ENCODE measurements at regions not wholly inside any gene's neighbourhood (a gene's known extent, or its start where the extent isn't known, plus 50 kb on each side); places are given as distances from the start of the nearest gene placed in this dataset.
"Not testable (repeated sequence)": the region's sequence is repeated elsewhere in the genome, so short reads cannot be mapped to it uniquely, and the experiment has no call there.

DNA sequence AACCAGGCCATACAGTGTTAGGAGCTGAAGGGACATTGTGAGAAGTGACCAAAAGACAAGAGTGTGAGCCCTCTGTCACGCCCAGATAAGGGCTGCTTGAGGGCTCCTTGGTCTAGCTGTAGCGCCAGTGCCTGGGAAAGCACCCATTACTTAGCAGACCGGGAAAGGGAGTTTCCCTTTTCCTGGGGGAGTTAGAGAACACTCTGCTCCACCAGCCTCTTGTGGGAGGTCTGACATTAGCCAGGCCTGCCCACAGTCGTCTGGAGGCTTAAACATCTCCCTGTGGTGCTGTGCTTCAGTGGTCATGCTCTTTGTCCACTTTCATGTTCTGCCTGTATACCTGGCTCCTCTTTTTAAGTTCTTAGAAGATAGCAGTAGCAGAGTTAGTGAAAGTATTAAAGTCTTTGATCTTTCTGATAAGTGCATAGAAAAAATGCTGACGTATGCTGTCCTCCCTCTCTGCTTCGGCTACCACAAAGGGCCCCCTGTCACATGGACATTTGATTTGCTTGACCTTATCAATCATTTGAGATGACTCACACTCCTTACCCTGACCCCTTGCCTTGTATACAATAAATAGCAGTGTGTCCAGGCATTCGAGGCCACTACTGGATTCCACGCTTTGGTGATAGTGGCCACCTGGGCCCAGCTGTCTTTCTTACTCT, 201.5 kb upstream of the ECI2 start:
- H3K79me2 ChIP-seq (ENCODE audit: insufficient read depth): no peaks in the 10 kb centered on the region
- TF ChIP-seq EZH2 (IDR thresholded peaks at IDR 0.05; ENCODE audit: insufficient read depth, poor library complexity, severe bottlenecking): no peak
- no peak for TF ChIP-seq EZH2phosphoT487 (IDR thresholded peaks at IDR 0.05; ENCODE audit: insufficient read depth, low read depth)
- in situ Hi-C loops (cut with MboI): no loop called here
- no peaks in the 10 kb centered on the region for H4K20me1 ChIP-seq (ENCODE audit: insufficient read depth)
- no peaks in the 10 kb centered on the region for H3K36me3 ChIP-seq (ENCODE audit: low read depth)
- H3K4me3 ChIP-seq: no peak overlapping the region
- WGBS, 2 experiments (ENCODE audit: low coverage in 1 of 2, low lambda C conversion rate in 2 of 2, missing lambda C conversion rate in 2 of 2): 84 to 87% methylated on average over 8 of the region's 8 CpGs
- DNase-seq: no peak
- H3K9me3 ChIP-seq (ENCODE audit: low read depth): no peaks in the 10 kb centered on the region
- H2AFZ ChIP-seq: no peak overlapping the region
- no peaks in the 10 kb centered on the region for H3K9me2 ChIP-seq (ENCODE audit: insufficient read depth)
- H3K27ac ChIP-seq: no peak overlapping the region
- no peaks in the 10 kb centered on the region for H3K27me3 ChIP-seq (replicated peaks; ENCODE audit: insufficient read depth)
- H3K9ac ChIP-seq: no peak overlapping the region
- no peaks in the 10 kb centered on the region for H3K4me1 ChIP-seq (ENCODE audit: insufficient read depth)
- no peak overlapping the region for H3K4me2 ChIP-seq (ENCODE audit: unreplicated experiment)
- H3F3A ChIP-seq (ENCODE audit: insufficient read depth): no peaks in the 10 kb centered on the region

DNA sequence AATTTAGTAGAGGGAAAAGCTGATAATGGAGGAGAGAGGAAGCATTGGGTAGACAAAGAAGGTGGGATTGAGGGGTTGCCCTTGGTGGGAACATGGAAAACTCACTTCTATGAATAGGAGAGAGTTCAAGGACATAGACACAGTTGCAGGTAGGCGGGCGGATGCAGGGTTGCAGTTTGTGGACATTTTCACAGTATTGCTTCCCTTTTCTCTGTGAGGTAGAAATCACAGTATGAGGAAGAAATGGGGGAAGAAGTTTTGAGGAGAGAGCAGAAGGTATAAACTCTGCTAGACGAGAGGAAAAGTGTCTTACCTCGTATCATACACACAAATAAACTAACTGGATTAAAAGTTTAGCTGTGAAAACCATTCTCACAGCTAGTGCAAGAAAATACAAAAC, 200.7 kb upstream of the ECI2 start:
- no peak overlapping the region for H2AFZ ChIP-seq
- TF ChIP-seq EZH2phosphoT487 (IDR thresholded peaks at IDR 0.05; ENCODE audit: insufficient read depth, low read depth) (no peak), EZH2 (IDR thresholded peaks at IDR 0.05; ENCODE audit: insufficient read depth, poor library complexity, severe bottlenecking) (no peak)
- H3K36me3 ChIP-seq (ENCODE audit: low read depth): no peaks in the 10 kb centered on the region
- H3K27ac ChIP-seq: no peak overlapping the region
- no peaks in the 10 kb centered on the region for H3K27me3 ChIP-seq (replicated peaks; ENCODE audit: insufficient read depth)
- no peak overlapping the region for H3K4me2 ChIP-seq (ENCODE audit: unreplicated experiment)
- H3K9me2 ChIP-seq (ENCODE audit: insufficient read depth): no peaks in the 10 kb centered on the region
- H3K4me1 ChIP-seq (ENCODE audit: insufficient read depth): no peaks in the 10 kb centered on the region
- H3F3A ChIP-seq (ENCODE audit: insufficient read depth): no peaks in the 10 kb centered on the region
- no peaks in the 10 kb centered on the region for H3K9me3 ChIP-seq (ENCODE audit: low read depth)
- 64 to 81% methylated on average over 4 of the region's 4 CpGs for WGBS, 2 experiments (ENCODE audit: low coverage in 1 of 2, low lambda C conversion rate in 2 of 2, missing lambda C conversion rate in 2 of 2)
- H4K20me1 ChIP-seq (ENCODE audit: insufficient read depth): no peaks in the 10 kb centered on the region
- in situ Hi-C loops (cut with MboI): no loop called here
- no peak overlapping the region for H3K4me3 ChIP-seq
- H3K9ac ChIP-seq: no peak overlapping the region
- no peak for DNase-seq
- no peaks in the 10 kb centered on the region for H3K79me2 ChIP-seq (ENCODE audit: insufficient read depth)

DNA sequence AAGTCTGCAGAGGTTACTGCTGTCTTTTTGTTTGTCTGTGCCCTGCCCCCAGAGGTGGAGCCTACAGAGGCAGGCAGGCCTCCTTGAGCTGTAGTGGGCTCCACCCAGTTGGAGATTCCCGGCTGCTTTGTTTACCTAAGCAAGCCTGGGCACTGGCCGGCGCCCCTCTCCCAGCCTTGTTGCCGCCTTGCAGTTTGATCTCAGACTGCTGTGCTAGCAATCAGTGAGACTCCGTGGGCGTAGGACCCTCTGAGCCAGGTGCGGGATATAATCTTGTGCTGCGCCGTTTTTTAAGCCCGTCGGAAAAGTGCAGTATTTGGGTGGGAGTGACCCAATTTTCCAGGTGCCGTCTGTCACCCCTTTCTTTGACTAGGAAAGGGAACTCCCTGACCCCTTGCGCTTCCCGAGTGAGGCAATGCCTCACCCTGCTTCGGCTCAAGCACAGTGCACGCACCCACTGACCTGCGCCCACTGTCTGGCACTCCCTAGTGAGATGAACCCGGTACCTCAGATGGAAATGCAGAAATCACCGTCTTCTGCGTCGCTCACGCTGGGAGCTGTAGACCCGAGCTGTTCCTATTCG, 198.9 kb upstream of the ECI2 start:
- H3K27ac ChIP-seq; H3K27me3 ChIP-seq (replicated peaks; ENCODE audit: insufficient read depth); H3K4me2 ChIP-seq (ENCODE audit: unreplicated experiment); in situ Hi-C loops (cut with MboI); H3K4me3 ChIP-seq; H3K79me2 ChIP-seq (ENCODE audit: insufficient read depth); H4K20me1 ChIP-seq (ENCODE audit: insufficient read depth); H3K36me3 ChIP-seq (ENCODE audit: low read depth); H3K9ac ChIP-seq; H3K9me3 ChIP-seq (ENCODE audit: low read depth); H3K9me2 ChIP-seq (ENCODE audit: insufficient read depth); DNase-seq; H3K4me1 ChIP-seq (ENCODE audit: insufficient read depth); H2AFZ ChIP-seq; H3F3A ChIP-seq (ENCODE audit: insufficient read depth): not testable (repeated sequence)
- 84 to 85% methylated on average over 23 to 24 of the region's 24 CpGs for WGBS, 2 experiments (ENCODE audit: low coverage in 1 of 2, low lambda C conversion rate in 2 of 2, missing lambda C conversion rate in 2 of 2)

DNA sequence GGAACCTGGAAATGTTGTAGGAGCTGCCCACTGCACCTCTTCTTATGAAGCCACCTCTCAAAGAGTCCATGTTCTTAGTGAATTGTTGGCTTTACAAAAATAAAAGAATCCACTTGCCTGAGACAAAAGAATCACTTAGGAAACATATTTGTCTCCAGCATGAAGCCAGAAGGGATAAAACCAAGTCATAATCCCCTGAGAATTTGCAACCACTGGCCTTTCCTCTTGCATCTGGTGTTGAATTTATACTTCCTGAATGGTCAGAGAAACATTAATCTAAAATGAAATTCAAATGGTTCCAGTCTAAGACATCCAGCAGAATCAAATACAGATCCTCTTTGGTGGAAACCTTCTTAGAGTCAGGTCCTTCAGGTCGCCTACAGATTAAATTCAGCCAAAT, 192.5 kb upstream of the ECI2 start:
- no peak overlapping the region for H3K9ac ChIP-seq
- whole genome bisulfite sequencing, 2 experiments (ENCODE audit: low coverage in 1 of 2, low lambda C conversion rate in 2 of 2, missing lambda C conversion rate in 2 of 2): 61 to 63% methylated on average over 1 of the region's 1 CpG
- H3K4me3 ChIP-seq: no peak overlapping the region
- TF ChIP-seq EZH2 (IDR thresholded peaks at IDR 0.05; ENCODE audit: insufficient read depth, poor library complexity, severe bottlenecking) (no peak), EZH2phosphoT487 (IDR thresholded peaks at IDR 0.05; ENCODE audit: insufficient read depth, low read depth) (no peak)
- H3K27ac ChIP-seq: no peak overlapping the region
- H3K4me2 ChIP-seq (ENCODE audit: unreplicated experiment): no peak overlapping the region
- no peaks in the 10 kb centered on the region for H3K9me3 ChIP-seq (ENCODE audit: low read depth)
- DNase-seq: no peak
- H3F3A ChIP-seq (ENCODE audit: insufficient read depth): no peaks in the 10 kb centered on the region
- no peaks in the 10 kb centered on the region for H3K9me2 ChIP-seq (ENCODE audit: insufficient read depth)
- no peaks in the 10 kb centered on the region for H3K27me3 ChIP-seq (replicated peaks; ENCODE audit: insufficient read depth)
- no peaks in the 10 kb centered on the region for H4K20me1 ChIP-seq (ENCODE audit: insufficient read depth)
- H3K79me2 ChIP-seq (ENCODE audit: insufficient read depth): no peaks in the 10 kb centered on the region
- no peaks in the 10 kb centered on the region for H3K36me3 ChIP-seq (ENCODE audit: low read depth)
- in situ Hi-C loops (cut with MboI): no loop called here
- 0 out of 2 replicates have a peak overlapping the region, but pooled peaks have one; percentile 9 for H2AFZ ChIP-seq
- H3K4me1 ChIP-seq (ENCODE audit: insufficient read depth): peaks cover 7% of the 10 kb centered on the region

DNA sequence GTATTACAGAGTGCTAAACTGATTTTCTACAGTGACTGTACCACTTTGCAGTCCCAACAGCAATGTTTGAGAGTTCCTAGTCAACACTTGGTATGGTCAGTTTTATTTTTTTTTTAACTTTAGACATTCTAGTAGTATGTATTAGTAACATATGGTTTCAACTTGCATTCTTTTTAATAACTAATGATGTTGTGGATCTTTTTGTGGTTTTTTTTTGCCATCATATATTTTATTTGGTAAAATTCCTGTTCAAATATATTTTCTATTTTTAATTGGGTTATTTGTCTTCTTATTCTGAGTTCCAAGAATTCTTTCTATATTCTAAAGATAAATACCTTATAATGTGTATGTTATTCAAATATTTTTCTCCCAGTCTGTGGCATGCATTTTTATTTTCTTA, 189.4 kb upstream of the ECI2 start:
- Histone ChIP-seq H3K4me1 (ENCODE audit: insufficient read depth) (peaks cover 33% of the 10 kb centered on the region), H3K4me2 (ENCODE audit: unreplicated experiment) (no peak overlapping the region), H3K27ac (no peak overlapping the region), H4K20me1 (ENCODE audit: insufficient read depth) (no peaks in the 10 kb centered on the region), H3K27me3 (replicated peaks; ENCODE audit: insufficient read depth) (no peaks in the 10 kb centered on the region), H3K79me2 (ENCODE audit: insufficient read depth) (no peaks in the 10 kb centered on the region), H3K9me2 (ENCODE audit: insufficient read depth) (no peaks in the 10 kb centered on the region), H3K4me3 (no peak overlapping the region), H3K9me3 (ENCODE audit: low read depth) (no peaks in the 10 kb centered on the region), H3K9ac (no peak overlapping the region), H3F3A (ENCODE audit: insufficient read depth) (peaks cover 24% of the 10 kb centered on the region), H2AFZ (no peak overlapping the region), H3K36me3 (ENCODE audit: low read depth) (no peaks in the 10 kb centered on the region)
- TF ChIP-seq EZH2 (IDR thresholded peaks at IDR 0.05; ENCODE audit: insufficient read depth, poor library complexity, severe bottlenecking): no peak
- TF ChIP-seq EZH2phosphoT487 (IDR thresholded peaks at IDR 0.05; ENCODE audit: insufficient read depth, low read depth): no peak
- DNase-seq: no peak
- in situ Hi-C loops (cut with MboI): loop anchor here (25.0 kb wide), 2 partner anchors 613 to 1063 kb away; no protein-coding TSS in a partner anchor

All from GM23248 (cell line).